H1 (cell line): ENCODE measurements at regions not wholly inside any gene's neighbourhood (a gene's known extent, or its start where the extent isn't known, plus 50 kb on each side); places are given as distances from the start of the nearest gene placed in this dataset.

ENCODE experiments used
- CTCF ChIA-PET: fragments of 300-600 bp; sonication (Branson Sonifier 250); formaldehyde crosslinking; loops from one replicate; lab custom pipeline; 2021; ENCODE audit not compliant: partially characterized antibody; lab: Charles Lee
- POLR2A ChIA-PET: fragments of 300-600 bp; sonication (Branson Sonifier 250); formaldehyde crosslinking; loops from one replicate; lab custom pipeline; 2021; ENCODE audit warnings: inconsistent platforms; ENCODE audit not compliant: partially characterized antibody; lab: Charles Lee
- DNase-seq, 2 experiments: peaks; one replicate each; pipeline versions ENCODE4 v3.0.0 to v3.0.0-alpha.2; 2010 to 2022; ENCODE audit warnings: low spot score in 2 of 2, low read depth in 1 of 2, mixed read lengths in 1 of 2
- FAIRE-seq: peaks from 2 replicates; lab custom pipeline; 2011; peaks lifted over from hg19 to GRCh38; lab: Jason Lieb, UNC
- H2AFZ ChIP-seq: 2 replicates; pipeline ENCODE4 v1.8.1; 2012; ENCODE audit warnings: low read length, inconsistent platforms
- H2AK5ac ChIP-seq: 2 replicates; pipeline ENCODE4 v1.6.1; 2013; ENCODE audit warnings: low read depth, low read length
- H2BK120ac ChIP-seq: replicated peaks from 2 replicates; pipeline ENCODE3; 2013; ENCODE audit warnings: low read depth, low read length, inconsistent platforms
- H2BK12ac ChIP-seq: 2 replicates; pipeline ENCODE4 v1.6.1; 2013; ENCODE audit warnings: low read depth, low read length
- H2BK15ac ChIP-seq: 2 replicates; pipeline ENCODE4 v1.6.1; 2013; ENCODE audit warnings: low read length
- H2BK20ac ChIP-seq: 2 replicates; pipeline ENCODE4 v1.6.1; 2013; ENCODE audit warnings: low read length
- H2BK5ac ChIP-seq: 2 replicates; pipeline ENCODE4 v1.6.1; 2013; ENCODE audit warnings: low read depth, low read length
- H3K14ac ChIP-seq: 2 replicates; pipeline ENCODE4 v1.6.1; 2013; ENCODE audit warnings: inconsistent platforms; ENCODE audit not compliant: insufficient read length
- H3K18ac ChIP-seq: 2 replicates; pipeline ENCODE4 v1.6.1; 2013; ENCODE audit warnings: low read length; ENCODE audit errors: extremely low read depth
- H3K23ac ChIP-seq: 2 replicates; pipeline ENCODE4 v1.6.1; 2013; ENCODE audit warnings: inconsistent platforms; ENCODE audit not compliant: insufficient read length
- H3K23me2 ChIP-seq: 2 replicates; pipeline ENCODE4 v1.6.1; 2013; ENCODE audit warnings: low read depth, low read length
- H3K27ac ChIP-seq: 2 replicates; pipeline ENCODE4 v1.6.1; 2011; ENCODE audit warnings: low read depth, low read length, inconsistent platforms
- H3K27me3 ChIP-seq, 4 experiments: replicated peaks in 1 of 4; 1 replicate in 1 of 4; 2 replicates in 3 of 4; pipeline versions ENCODE4 v1.6.1 to v1.8.1; 2011 to 2013; ENCODE audit warnings: low read length in 3 of 4, mild to moderate bottlenecking in 3 of 4, inconsistent platforms in 2 of 4, mixed read lengths in 2 of 4, moderate library complexity in 1 of 4; ENCODE audit not compliant: control insufficient read depth in 3 of 4, insufficient read depth in 3 of 4; ENCODE audit errors: extremely low read depth in 1 of 4
- H3K36me3 ChIP-seq, 4 experiments: 2 replicates each; pipeline versions ENCODE4 v1.6.1 to v1.8.1; 2011 to 2013; ENCODE audit warnings: mild to moderate bottlenecking in 4 of 4, low read length in 3 of 4, moderate library complexity in 2 of 4, control low read depth in 1 of 4, inconsistent platforms in 1 of 4; ENCODE audit not compliant: insufficient read depth in 4 of 4, control insufficient read depth in 2 of 4
- H3K4ac ChIP-seq: replicated peaks from 2 replicates; pipeline ENCODE3; 2013; ENCODE audit warnings: low read length, low read depth, mixed read lengths, inconsistent platforms; ENCODE audit not compliant: insufficient read length
- H3K4me1 ChIP-seq, 4 experiments: replicated peaks in 1 of 4; 1 replicate in 1 of 4; 2 replicates in 3 of 4; pipeline versions ENCODE4 v1.6.1 to v1.8.1; 2011 to 2013; ENCODE audit warnings: low read length in 3 of 4, inconsistent platforms in 2 of 4, mixed read lengths in 1 of 4; ENCODE audit not compliant: insufficient read depth in 4 of 4, control insufficient read depth in 3 of 4
- H3K4me2 ChIP-seq, 2 experiments: 2 replicates each; pipeline versions ENCODE4 v1.6.1 to v1.8.1; 2011 to 2013; ENCODE audit warnings: low read depth in 2 of 2, low read length in 2 of 2, control low read depth in 1 of 2, inconsistent platforms in 1 of 2, mild to moderate bottlenecking in 1 of 2; ENCODE audit not compliant: insufficient read depth in 1 of 2
- H3K4me3 ChIP-seq, 4 experiments: fragments of 200-600, 300-600 bp in 1 of 4; sonication (generic), shearing (Covaris generic), sonication (Bioruptor Twin) in 1 of 4; 2 replicates each; pipeline versions ENCODE4 v1.5.1 to v1.8.1; 2011 to 2016; ENCODE audit warnings: low read length in 4 of 4, low read depth in 3 of 4, control low read depth in 2 of 4, inconsistent platforms in 2 of 4, mild to moderate bottlenecking in 2 of 4, mixed read lengths in 1 of 4, moderate library complexity in 1 of 4; ENCODE audit not compliant: insufficient read depth in 2 of 4; ENCODE audit errors: extremely low read depth in 1 of 4
- H3K56ac ChIP-seq: replicated peaks from 2 replicates; pipeline ENCODE3; 2013; ENCODE audit warnings: low read depth, mild to moderate bottlenecking, mixed read lengths, low read length, inconsistent platforms; ENCODE audit not compliant: insufficient read length
- H3K79me1 ChIP-seq: 2 replicates; pipeline ENCODE4 v1.6.1; 2013; ENCODE audit warnings: low read depth, low read length, control low read depth
- H3K79me2 ChIP-seq, 2 experiments: 2 replicates each; pipeline versions ENCODE4 v1.6.1 to v1.8.1; 2012 to 2013; ENCODE audit warnings: low read length in 2 of 2, mild to moderate bottlenecking in 2 of 2, inconsistent platforms in 1 of 2; ENCODE audit not compliant: insufficient read depth in 2 of 2, control insufficient read depth in 1 of 2
- H3K9ac ChIP-seq, 4 experiments: replicated peaks in 1 of 4; 1 replicate in 1 of 4; 2 replicates in 3 of 4; pipeline versions ENCODE4 v1.6.1 to v1.8.1; 2011 to 2013; ENCODE audit warnings: low read depth in 3 of 4, low read length in 3 of 4, control low read depth in 2 of 4, mild to moderate bottlenecking in 2 of 4, moderate library complexity in 2 of 4, inconsistent platforms in 1 of 4; ENCODE audit errors: extremely low read depth in 1 of 4
- H3K9me3 ChIP-seq, 2 experiments: 2 replicates each; pipeline versions ENCODE4 v1.6.1 to v1.8.1; 2012 to 2013; ENCODE audit warnings: mild to moderate bottlenecking in 2 of 2, moderate library complexity in 2 of 2, control low read depth in 1 of 2, inconsistent platforms in 1 of 2, low read depth in 1 of 2, low read length in 1 of 2, mixed read lengths in 1 of 2; ENCODE audit not compliant: insufficient read depth in 2 of 2
- H4K20me1 ChIP-seq, 2 experiments: replicated peaks in 1 of 2; 2 replicates each; pipeline versions ENCODE3 to v1.8.1; 2011 to 2013; ENCODE audit warnings: inconsistent platforms in 2 of 2, low read length in 2 of 2, mild to moderate bottlenecking in 1 of 2; ENCODE audit not compliant: insufficient read depth in 2 of 2, control insufficient read depth in 1 of 2
- H4K5ac ChIP-seq: 2 replicates; pipeline ENCODE4 v1.6.1; 2013; ENCODE audit warnings: low read length, low read depth, mixed read lengths, inconsistent platforms; ENCODE audit not compliant: insufficient read length
- H4K8ac ChIP-seq: 2 replicates; pipeline ENCODE4 v1.8.0; 2013; ENCODE audit warnings: mild to moderate bottlenecking, moderate library complexity, low read length, inconsistent platforms; ENCODE audit not compliant: insufficient read depth; ENCODE audit errors: extremely low read depth
- H4K91ac ChIP-seq: replicated peaks from 2 replicates; pipeline ENCODE3; 2013; ENCODE audit warnings: low read length, mixed read lengths, inconsistent platforms; ENCODE audit not compliant: insufficient read length
- BACH1 ChIP-seq: IDR thresholded peaks from 2 replicates; pipeline ENCODE4 v1.6.1; 2012; ENCODE audit warnings: low read length, improper control_type of control experiment
- CBX5 ChIP-seq: fragments of 300-800, 300-1000 bp; sonication (generic); IDR thresholded peaks from 2 replicates; pipeline ENCODE4 v1.7.1; 2016; ENCODE audit warnings: antibody characterized with exemption, low read length, low read depth
- HDAC2 ChIP-seq, 2 experiments: fragments of 300-600 bp in 1 of 2; sonication (generic) in 1 of 2; IDR thresholded peaks; 2 replicates each; pipeline ENCODE4 v1.6.1; 2011 to 2012; ENCODE audit warnings: low read depth in 2 of 2, low read length in 2 of 2, mild to moderate bottlenecking in 2 of 2, moderate library complexity in 2 of 2, borderline replicate concordance in 1 of 2, inconsistent platforms in 1 of 2
- POLR2AphosphoS5 ChIP-seq: IDR thresholded peaks from 2 replicates; pipeline ENCODE4 v1.6.1; 2011; ENCODE audit warnings: low read depth, low read length
- RFX5 ChIP-seq: IDR thresholded peaks from 2 replicates; pipeline ENCODE4 v1.6.1; 2011; ENCODE audit warnings: low read depth, low read length, improper control_type of control experiment, borderline replicate concordance
- SIX5 ChIP-seq: IDR thresholded peaks from 2 replicates; pipeline ENCODE4 v1.6.1; 2011; ENCODE audit warnings: mild to moderate bottlenecking, low read depth, low read length
- TCF12 ChIP-seq: IDR thresholded peaks from 2 replicates; pipeline ENCODE4 v1.6.1; 2011; ENCODE audit warnings: low read depth, mild to moderate bottlenecking, low read length
- TEAD4 ChIP-seq: IDR thresholded peaks from 2 replicates; pipeline ENCODE4 v1.6.1; 2012; ENCODE audit warnings: low read depth, low read length, inconsistent platforms, mixed read lengths
- WGBS, 2 experiments: shearing (Covaris generic) in 1 of 2; methylation state at CpG; one replicate each; pipeline versions ENCODE4 v1.1.6 to v1.1.7; 2013 to 2015; ENCODE audit warnings: low lambda C conversion rate in 2 of 2, mixed read lengths in 2 of 2, inconsistent platforms in 1 of 2, low coverage in 1 of 2, missing lambda C conversion rate in 1 of 2; ENCODE audit not compliant: insufficient replicate concordance in 2 of 2, insufficient coverage in 1 of 2, insufficient read length in 1 of 2; ENCODE audit errors: extremely low coverage in 1 of 2, missing lambda C conversion rate in 1 of 2; 5-methylcytosine and 5-hydroxymethylcytosine counted together
- TF ChIP-seq, protein P1 (sequence below): IDR thresholded peaks from 2 replicates; pipeline ENCODE4 v1.6.1; 2012; ENCODE audit warnings: inconsistent platforms
- TF ChIP-seq, protein P2 (sequence below): IDR thresholded peaks from 2 replicates; pipeline ENCODE4 v1.6.1; 2011; ENCODE audit warnings: low read length, improper control_type of control experiment
- TF ChIP-seq, protein P3 (sequence below): IDR thresholded peaks from 2 replicates; pipeline ENCODE4 v1.6.1; 2011; ENCODE audit warnings: low read depth, mild to moderate bottlenecking, low read length; ENCODE audit not compliant: insufficient read depth

DNA sequence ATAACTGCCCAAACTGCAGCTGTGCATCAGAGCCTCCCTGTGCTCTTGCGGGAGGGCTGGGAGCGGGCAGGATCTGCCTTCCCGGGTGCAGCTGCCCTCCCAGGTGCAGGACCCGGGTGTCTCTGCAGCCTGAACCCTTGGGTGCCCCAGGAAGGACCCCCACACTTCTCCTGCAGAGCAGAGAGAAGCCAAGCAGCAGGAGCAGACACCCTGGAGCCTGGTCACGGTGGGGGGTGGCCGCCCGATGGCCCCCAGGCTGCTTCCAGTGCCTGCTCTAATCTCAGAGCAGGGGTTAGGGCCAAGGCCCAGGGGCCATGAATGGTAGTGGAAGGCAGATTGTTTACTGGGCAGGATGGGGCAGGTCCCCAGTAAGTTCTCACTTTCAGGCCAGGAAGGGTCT lies 83.0 kb downstream of the RHOU start:
- no peaks in the 10 kb centered on the region for H3K36me3 ChIP-seq
- H4K91ac ChIP-seq, result no peak overlapping the region
- H3K9me3 ChIP-seq, result no peaks in the 10 kb centered on the region
- TF ChIP-seq CBX5, result no peak
- TF ChIP-seq, protein P1, sequence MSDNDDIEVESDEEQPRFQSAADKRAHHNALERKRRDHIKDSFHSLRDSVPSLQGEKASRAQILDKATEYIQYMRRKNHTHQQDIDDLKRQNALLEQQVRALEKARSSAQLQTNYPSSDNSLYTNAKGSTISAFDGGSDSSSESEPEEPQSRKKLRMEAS, result no peak
- no peak for TF ChIP-seq TEAD4
- no peak for TF ChIP-seq BACH1
- TF ChIP-seq RFX5, result no peak
- TF ChIP-seq POLR2AphosphoS5, result no peak
- TF ChIP-seq TCF12, result no peak
- TF ChIP-seq, protein P2, sequence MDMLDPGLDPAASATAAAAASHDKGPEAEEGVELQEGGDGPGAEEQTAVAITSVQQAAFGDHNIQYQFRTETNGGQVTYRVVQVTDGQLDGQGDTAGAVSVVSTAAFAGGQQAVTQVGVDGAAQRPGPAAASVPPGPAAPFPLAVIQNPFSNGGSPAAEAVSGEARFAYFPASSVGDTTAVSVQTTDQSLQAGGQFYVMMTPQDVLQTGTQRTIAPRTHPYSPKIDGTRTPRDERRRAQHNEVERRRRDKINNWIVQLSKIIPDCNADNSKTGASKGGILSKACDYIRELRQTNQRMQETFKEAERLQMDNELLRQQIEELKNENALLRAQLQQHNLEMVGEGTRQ, result no peak
- TF ChIP-seq, protein P3, sequence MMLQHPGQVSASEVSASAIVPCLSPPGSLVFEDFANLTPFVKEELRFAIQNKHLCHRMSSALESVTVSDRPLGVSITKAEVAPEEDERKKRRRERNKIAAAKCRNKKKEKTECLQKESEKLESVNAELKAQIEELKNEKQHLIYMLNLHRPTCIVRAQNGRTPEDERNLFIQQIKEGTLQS, result no peak
- no peak for TF ChIP-seq HDAC2 (IDR thresholded peaks at IDR 0.05; ENCODE audit: borderline replicate concordance in 1 of 2, low read depth in 2 of 2, low read length in 2 of 2)
- no peak for TF ChIP-seq SIX5
- no peak overlapping the region for H4K8ac ChIP-seq
- no peak overlapping the region for H3K14ac ChIP-seq
- no peak overlapping the region for H3K4ac ChIP-seq
- H3K18ac ChIP-seq, result no peak overlapping the region
- H2BK20ac ChIP-seq, result no peak overlapping the region
- no peaks in the 10 kb centered on the region for H3K79me1 ChIP-seq
- H3K56ac ChIP-seq, result no peak overlapping the region
- H2BK12ac ChIP-seq, result no peak overlapping the region
- no peak overlapping the region for H2AK5ac ChIP-seq
- no peak overlapping the region for H2AFZ ChIP-seq
- FAIRE-seq (no peak), DNase-seq (peak in 1 of 2 experiments; percentile 28)
- no peaks in the 10 kb centered on the region for H3K79me2 ChIP-seq
- H4K20me1 ChIP-seq, result no peaks in the 10 kb centered on the region
- POLR2A ChIA-PET, result no interaction called here
- no peak overlapping the region for H3K27ac ChIP-seq
- H3K9ac ChIP-seq, result no peak overlapping the region
- no peak overlapping the region for H2BK15ac ChIP-seq
- CTCF ChIA-PET, result no interaction called here
- H2BK5ac ChIP-seq, result no peak overlapping the region
- no peak overlapping the region for H3K4me3 ChIP-seq
- H3K23ac ChIP-seq, result no peak overlapping the region
- no peak overlapping the region for H4K5ac ChIP-seq
- H3K4me1 ChIP-seq, result no peaks in the 10 kb centered on the region
- no peak overlapping the region for H3K4me2 ChIP-seq
- H3K27me3 ChIP-seq, result no peaks in the 10 kb centered on the region
- no peak overlapping the region for H2BK120ac ChIP-seq
- H3K23me2 ChIP-seq, result no peaks in the 10 kb centered on the region
- 85% methylated on average over 7 of the region's 7 CpGs; no CpG with 5 or more reads in 1 of the 2 experiments for WGBS, 2 experiments
